ENCODE measurements at regions not wholly inside any gene's neighbourhood (a gene's known extent, or its start where the extent isn't known, plus 50 kb on each side); places are given as distances from the start of the nearest gene placed in this dataset.
"Not testable (repeated sequence)": the region's sequence is repeated elsewhere in the genome, so short reads cannot be mapped to it uniquely, and the experiment has no call there.

DNA sequence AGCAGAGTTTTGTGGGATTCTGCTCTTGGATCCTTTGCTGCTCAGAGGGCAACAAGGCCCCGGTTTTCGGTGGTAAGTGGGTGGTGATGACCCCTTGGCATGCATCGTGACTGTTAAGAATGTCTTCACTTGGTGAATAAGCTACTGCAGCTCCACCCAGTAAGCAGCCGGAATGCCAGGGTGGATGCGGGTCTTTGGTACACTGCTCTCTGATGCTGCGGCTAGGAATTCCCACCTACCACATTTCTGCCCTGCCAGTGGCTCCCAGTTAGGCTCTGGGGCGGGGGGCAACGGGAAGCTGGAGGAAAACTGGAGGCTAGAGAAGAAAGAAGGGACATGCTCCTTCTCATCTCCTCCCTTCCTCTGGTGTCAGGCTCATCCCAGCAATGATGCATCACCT is 180.4 kb upstream of the GALNT2 start:
- DNase-seq (ENCODE audit: low spot score) = no peak

DNA sequence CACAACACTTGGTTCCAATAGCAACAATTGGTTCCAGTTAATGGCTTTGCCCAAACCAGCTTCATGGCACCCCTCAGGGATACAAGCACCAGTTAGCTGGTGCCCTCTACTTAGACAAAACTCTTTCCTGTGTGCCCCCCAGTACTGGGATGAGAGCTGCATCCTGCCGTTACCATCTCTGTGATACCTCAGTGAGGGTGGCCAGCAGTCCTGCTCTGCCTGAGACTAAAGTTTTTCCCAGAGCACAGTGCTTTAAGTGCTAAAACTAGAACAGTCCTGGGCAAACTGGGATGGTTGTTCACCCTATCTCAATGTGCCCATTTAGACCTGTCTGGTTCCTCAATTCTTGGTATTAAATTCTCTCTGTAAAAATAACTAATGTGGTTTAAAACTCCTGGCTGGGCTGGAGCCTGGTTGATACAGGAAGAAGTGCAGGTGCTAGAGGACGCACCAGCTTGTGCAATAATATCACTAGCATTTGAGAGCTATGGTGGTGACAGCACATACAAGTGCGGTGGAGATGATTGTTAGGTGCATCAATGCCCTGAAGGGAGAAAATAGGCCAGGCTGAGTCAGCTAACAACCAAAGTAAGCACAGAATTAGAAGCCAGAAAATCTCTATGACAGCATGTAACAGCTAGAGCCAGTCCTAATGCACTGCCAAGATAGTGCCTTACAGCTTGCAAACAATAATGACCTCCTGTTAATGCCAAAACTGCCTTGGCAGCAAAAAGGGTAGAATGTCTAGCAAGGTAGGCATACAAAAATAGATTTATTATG is 179.8 kb upstream of the GALNT2 start:
- no peak for DNase-seq (ENCODE audit: low spot score)

DNA sequence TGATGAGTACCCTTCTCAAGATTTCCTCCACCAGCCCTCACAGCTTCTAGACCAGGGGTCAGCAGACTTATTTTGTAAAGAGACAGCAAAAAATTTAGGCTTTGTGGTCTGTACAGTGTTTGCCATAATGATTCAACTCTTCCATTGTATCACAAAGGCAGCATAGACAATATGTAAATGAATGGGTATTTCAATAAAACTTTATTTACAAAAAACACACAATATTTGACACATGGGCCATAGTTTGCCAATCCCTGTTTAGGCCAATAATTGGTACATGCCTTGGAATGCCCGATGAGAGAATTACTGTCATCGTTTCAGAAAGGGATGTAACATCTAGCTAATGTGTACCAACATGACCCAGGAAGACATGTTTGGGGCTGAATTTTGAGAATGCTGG is 178.9 kb upstream of the GALNT2 start:
- DNase-seq (ENCODE audit: low spot score) = no peak

DNA sequence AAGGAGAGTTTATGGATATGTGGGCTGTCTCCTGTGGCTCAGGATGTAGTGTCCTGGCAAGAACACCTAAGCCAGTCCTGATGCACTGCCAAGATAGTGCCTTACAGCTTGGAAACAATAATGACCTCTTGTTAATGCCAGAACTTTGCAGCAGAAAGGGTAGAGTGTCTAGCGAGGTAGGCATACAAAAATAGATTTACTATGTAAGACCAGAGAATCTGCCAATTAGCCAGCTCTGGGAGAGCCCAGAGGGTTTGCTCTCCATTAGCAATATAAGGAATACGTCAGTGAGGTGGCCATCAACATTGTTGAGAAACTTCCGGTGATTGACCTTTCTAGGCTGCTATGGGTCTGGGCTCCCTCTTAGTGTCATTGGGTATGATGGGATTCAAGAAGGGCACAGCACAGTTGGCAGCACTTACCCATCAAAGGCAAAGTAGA is 178.5 kb upstream of the GALNT2 start:
- DNase-seq (ENCODE audit: low spot score) = no peak

DNA sequence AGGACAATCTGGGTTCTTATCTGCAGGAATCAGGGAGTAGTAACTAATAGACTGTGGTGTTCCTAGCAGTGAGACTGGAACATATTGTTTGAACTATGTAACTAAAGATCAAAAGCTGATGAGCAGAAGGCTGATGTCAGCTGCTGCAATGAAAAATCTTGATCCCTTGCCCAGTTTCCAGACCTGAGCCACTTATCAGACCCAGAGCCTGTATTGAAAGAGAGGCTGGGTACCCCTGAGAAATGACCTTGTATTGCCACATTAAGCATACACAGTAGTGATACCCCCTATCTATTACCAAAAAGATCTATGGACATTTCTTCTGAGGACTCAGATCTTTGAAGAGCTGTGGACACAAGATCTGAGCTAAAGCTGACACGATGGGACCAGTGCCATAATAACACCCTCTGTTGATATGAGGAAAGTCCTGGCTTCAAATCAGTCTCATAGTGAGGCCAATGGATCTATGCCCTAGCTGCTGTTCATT is 178.0 kb upstream of the GALNT2 start:
- DNase-seq (ENCODE audit: low spot score) = no peak

DNA sequence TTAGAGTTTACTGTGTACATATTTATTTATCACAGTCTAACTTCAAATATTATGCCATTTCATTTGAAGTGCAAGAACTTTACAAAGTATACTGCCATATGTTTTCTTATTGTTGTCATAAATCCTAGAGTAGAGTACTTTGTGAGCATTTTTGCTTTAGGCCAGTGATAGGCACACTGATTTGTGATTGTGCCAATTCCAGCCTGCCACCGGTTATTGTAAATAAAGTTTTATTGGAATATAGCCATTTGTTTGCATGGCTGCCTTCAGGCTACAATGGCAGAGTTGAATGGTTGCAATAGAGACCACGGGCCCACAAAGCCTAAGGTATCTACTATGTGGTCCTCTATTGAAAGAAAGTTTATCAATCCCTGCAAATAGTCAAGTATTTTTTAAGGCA is 175.8 kb upstream of the GALNT2 start:
- DNase-seq (ENCODE audit: low spot score) = no peak

DNA sequence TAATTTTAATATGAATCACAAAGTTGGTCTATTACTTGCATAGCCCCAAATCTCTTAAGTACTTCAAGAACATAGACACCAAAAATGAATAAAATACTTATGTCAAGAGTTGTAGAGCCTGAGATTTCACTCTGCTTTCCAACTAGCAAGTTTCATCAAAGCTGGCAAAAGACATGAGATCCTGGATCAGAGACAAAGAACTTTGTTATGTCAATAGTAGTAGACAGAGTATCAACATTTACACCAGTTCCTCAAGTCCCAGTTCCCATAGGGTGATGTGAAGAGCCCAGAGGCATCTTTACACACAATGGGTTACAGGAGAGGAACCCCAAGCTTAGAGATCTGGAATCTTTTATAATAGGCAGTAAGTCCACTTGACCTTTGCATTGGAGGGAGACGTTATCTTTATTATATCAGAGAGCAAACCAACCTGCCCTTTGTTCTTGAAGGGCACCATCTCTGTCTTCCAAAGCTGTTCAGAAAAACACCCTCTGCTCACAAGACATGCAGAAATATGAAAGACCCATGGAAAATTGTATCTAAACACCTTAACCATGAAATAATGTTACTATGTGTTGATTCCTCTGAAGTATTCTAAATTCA is 174.4 kb upstream of the GALNT2 start:
- DNase-seq (ENCODE audit: low spot score) = no peak

DNA sequence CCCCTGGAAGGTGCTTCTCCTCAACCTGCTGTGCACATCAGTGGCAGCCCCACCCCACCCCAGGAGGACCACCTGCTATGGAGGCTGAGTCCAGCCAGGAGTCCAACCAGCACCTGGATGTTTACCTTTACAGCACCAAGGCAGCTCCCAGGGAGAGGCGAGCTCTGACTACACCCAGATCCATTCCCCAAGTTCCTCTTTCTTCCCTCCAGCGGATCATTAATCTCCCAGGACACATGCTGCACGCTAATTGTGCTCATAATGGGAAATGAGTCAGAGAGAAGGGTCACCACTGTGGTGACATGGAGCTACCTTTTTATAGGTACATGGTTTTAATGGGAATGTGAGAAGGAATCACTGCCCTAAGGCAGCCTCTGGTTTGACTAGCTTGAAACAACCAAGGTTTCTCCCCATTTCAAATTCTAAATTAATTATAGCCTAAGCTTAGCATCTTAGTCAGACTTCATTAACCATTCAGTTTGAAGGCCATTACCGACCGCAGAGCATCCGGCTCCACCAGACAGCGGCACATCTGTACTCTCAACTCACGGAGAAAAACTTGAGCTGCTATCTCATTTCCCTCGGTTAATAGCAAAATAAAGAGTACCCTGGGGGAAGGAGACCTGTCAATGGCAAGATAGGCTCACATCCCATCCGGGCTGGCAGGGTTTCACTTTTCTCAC is 173.1 kb upstream of the GALNT2 start:
- no peak for DNase-seq (ENCODE audit: low spot score)

DNA sequence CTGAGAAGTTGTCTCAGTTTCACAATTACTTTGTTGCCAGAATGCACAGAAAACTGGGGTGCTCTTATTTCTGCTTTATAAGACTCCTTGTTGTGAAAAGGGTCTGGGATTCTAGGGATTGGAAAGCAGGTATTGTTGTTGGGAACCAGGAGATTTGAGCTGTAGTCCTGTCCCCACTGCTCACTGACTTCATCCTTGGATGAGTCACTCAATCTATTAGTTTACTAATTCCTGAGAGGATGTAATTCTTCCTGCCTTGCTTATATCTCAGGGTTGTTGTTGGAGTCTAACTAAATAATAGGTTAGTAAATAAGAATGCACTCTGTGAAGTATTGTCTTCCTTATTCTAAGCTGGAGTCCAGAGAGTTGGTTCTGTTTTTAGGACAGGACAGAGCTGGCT is 172.5 kb upstream of the GALNT2 start:
- no peak for DNase-seq (ENCODE audit: low spot score)

DNA sequence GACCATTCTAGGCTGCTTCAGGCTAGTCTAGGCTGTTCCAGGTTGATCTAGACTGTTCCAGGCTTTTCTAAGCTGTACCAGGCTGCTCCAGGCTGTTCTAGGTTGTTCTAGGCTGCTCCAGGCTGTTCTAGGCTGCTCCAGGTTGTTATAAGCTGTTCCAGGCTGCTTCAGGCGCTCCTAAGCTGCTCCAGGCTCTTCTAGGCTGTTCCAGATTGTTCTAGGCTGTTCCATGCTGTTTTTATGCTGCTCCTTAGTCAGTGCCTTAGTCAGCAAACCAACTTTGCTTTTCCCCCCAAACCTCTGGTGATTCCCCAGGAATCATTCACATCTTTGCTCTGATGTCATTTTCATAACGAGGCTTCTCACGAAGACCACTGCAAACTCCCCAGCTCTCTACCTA is 171.4 kb upstream of the GALNT2 start:
- no peak for DNase-seq (ENCODE audit: low spot score)

DNA sequence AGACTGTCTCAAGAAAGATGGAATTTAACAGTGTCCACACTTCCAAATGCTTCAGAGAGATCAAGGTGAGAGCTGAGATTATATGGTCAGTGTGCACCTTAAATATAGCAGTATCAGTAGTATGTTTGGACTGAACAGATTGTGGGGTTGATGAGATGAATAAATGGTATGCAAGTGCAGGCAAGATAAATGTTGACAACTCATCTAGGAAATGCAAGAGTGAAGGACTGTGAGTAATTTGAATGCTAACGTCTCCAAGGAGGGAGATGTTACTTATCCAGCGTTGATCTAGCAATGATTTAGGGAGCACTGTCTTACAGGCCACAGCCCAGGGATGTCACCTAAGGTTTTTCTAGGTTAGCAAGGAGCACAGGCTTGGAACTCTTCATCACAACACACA is 170.7 kb upstream of the GALNT2 start:
- DNase-seq (ENCODE audit: low spot score) = no peak

DNA sequence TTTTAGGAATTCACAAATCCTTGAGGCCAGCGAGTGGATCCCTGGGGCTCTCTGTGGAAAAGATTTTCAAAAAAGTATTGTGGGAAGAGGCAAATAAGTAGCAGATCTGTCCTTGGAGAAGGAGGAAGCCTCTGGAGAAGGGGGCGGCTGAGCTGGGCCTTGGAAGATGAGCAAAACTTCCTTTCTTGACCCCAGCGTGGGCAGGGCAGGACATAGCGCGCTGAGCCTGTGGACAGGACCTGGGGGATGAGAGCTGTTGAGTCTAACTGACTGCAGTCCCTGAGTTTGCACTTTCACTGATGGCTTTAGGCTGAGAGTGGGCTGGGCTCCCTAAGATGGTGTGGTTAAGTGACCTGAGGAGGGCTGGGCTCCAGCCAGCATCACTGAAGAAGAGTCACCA is 170.2 kb upstream of the GALNT2 start:
- DNase-seq (ENCODE audit: low spot score) = no peak

DNA sequence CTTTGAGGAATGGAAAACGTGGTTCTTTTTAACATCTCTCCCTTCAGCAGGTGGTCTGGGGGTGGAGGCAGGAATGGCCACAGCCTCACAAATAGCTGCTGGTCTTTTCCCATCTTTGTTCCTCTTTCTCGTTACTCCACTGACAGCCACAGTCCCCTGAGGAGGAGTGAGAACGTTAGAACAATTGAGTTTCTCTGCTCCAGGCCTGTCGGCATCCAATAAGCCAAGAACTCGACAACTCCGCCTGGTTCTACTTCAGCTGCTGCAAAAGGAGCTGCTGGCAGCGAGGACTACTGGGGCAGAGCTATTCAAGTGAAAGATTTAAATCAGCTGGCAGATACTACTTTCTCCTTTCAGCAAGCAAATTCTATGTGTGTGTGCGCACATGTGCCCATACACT is 169.5 kb upstream of the GALNT2 start:
- no peak for DNase-seq (ENCODE audit: low spot score)

DNA sequence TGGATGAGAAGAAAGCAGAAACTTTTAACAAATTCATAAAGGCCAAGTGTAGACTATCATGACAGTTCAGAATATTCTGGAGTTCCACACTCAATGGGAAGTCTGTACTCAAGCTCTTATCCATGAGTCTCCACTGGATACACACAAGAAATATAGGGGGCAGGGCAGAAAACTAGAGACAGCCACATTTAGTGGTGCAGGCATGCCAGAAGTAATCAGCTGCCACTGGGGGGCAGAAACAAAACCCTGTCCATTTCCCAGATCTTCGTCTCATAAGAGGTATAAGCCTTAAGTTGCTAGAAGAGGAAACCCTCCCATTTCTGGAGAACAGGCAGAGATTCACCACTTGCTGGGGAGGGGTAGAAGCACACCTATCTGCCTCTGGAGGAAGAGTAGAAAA is 166.8 kb upstream of the GALNT2 start:
- no peak for DNase-seq (ENCODE audit: low spot score)

DNA sequence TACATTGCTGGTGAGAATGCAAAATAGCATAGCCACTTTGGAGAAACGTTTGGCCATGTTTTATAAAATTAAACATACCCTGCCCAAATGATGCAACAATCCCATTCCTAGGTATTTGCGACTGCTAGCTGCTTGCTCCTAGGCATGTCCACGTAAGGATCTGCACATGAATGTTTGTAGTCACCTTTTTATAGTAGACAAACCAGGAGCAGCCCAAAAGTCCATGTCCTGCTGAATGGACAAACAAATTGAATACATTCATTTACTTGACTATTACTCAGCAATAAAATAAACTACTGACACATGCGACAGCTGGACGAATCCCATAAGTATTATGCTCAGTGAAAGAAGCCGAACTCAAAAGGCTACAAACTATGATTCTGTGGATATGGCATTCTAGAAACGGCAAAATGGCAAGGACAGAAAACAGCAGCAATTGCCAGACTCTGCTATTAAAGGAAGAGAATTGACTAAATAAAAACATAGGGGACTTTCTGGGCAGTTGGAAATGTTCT is 161.9 kb upstream of the GALNT2 start:
- no peak for DNase-seq (ENCODE audit: low spot score)

DNA sequence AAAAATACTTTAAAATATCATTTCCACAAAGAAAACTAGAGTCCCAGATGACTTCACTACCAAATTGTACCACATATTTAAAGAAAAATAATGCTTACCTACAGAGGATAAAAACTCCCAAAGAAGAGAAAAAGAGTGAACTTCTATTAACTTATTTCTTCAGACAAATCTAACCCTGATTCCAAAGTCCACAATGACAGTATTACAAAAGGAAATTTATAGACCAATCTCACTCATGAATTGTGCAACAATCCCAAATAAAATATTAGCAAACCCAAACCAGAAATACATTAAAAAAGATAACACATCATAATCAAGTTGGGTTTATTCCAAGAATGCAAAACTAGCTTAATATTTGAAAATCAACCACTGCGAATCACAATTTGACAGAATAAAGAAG is 161.4 kb upstream of the GALNT2 start:
- DNase-seq (ENCODE audit: low spot score) = no peak

DNA sequence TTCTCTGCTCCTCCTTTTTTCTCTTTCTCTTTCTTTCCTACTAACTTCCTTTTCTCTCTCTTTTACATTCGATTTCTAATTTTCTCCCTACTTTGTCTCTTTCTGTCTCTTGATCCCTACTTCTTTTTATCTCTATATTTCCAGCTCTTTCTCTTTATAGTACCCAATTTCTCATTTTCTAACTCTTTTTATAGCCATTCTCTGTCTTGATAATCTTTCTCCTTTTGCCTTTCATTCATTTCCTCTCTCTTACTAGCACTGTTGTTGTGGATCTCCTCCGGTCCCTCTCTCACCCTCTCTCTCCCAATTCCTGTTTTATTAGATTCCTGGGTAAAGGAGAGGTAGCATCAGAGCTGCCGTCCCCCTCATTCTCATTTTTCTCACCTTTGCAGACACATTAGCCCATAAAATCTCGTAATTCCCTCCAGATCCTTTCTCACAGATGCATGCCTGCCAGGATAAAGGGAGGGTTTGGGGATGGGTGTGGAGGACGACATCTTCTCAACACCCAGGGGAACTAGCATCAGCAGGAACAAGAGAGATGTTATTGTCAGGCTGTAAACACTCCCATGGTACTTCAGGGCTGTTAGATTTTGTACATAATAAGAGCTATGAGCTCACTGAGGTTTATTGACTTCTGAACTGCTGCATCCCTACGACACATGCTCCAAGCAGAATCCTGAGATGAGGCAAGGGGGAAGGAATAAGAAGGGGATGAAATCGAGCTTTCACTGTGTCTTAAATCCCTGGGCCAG is 159.0 kb upstream of the GALNT2 start:
- DNase-seq (ENCODE audit: low spot score) = no peak

DNA sequence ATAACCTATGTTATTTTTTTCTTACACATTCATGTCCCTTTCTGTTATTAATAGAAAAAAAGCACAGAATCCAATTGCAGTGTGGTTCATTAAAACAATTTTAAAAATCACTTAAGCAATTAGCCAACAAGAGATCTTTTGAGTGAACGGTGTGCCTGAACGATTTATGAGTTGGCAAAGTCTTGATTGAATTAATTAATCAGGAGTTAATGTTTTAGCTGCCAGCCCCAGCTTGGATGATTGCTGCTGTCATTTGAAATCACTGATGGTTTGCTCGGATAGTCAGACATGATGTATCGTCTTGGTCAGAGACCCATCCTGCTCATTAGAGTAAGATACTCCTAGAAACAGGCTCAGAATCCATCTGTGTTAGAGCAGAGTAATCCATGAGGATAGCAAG is 158.3 kb upstream of the GALNT2 start:
- DNase-seq (ENCODE audit: low spot score) = no peak

DNA sequence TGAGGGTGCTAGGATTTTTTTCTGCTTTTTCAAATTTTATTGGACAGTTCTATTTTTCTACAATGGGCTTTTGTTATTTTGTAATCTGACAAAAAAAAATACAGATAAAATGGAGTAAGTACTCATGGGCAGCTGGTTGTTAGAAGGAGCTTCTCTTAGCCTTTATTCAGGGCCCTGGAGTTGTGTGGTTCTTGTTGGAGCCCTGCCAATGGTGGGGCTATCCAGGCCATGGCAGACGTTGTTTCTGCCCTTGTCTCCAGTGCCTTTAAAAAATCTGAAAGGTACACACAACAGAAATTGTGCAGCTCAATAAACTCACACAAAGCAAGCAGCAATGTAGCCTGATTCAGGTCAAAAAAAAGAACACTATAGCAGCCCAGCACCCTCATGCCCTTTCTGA is 153.5 kb upstream of the GALNT2 start:
- no peak for DNase-seq (ENCODE audit: low spot score)

DNA sequence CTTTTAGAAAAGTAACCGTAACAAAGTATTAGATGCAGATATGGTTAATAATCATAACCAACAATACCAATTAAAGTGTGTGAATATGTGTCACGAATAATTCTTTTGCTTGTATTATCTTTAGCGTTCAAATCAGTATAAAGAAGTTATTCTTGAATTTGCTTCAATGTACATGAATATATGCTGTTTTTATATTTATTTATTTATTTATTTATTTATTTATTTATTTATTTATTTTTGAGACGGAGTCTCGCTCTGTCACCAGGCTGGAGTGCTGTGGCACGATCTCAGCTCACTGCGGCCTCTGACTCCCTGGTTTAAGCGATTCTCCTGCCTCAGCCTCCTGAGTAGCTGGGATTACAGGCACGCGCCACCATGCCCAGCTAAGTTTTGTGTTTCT is 147.6 kb upstream of the GALNT2 start:
- DNase-seq (ENCODE audit: low spot score) = not testable (repeated sequence)

DNA sequence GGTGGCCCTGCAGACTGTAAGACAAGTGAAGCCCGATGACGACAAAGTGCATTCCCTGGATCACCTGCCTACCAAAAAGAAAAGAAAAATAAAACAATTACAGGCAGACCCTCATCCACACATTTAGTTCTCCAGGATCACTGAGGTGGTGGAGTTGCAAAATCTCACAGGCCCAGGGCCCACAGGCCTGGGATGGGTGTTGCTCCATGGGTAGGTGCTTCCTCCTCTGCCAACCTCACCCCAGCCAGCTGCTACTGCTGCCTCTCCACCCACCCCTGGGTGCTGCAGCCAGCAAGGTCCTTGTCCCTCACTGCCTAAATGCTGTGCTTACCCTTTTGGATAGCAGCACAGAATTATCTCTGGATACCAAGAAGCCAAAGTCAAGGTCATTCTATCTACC is 146.4 kb upstream of the GALNT2 start:
- DNase-seq (ENCODE audit: low spot score) = no peak

DNA sequence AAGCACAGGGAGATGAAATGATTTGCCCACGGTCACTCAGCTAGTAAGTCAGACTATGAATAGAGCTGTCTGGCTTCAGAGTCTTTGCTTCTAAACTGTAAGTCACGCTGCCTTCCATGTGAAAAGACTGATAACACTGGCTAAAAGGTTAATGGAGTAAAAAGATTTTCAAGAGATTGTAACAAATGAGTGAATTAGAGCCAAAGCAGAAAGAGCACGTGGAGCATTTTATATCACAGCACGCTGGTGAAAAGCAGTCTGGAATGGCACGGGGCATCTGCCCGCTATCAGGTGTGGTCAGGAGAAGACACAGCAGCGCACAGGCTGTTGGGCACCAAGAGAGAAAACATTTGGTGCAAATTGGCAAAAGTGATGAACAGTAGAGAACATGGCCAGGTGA is 144.8 kb upstream of the GALNT2 start:
- DNase-seq (ENCODE audit: low spot score) = no peak
